HCT116 (cell line): ENCODE measurements at regions not wholly inside any gene's neighbourhood (a gene's known extent, or its start where the extent isn't known, plus 50 kb on each side); places are given as distances from the start of the nearest gene placed in this dataset.

Experiments
- ATAC-seq: fragments of 200-7000 bp; cut with Tn5 transposase; 2 replicates; pipeline ENCODE4 v1.9.1; 2020; ENCODE audit warnings: mild to moderate bottlenecking, moderate library complexity
- BruUV-seq: library from RNA; stranded (reverse); fragments of 400-500 nt; replicated peaks from 2 replicates; lab custom pipeline; 2021; lab: Mats Ljungman, UMichigan
- CTCF ChIA-PET: fragments of 300-600 bp; sonication (Branson Sonifier 250); formaldehyde crosslinking; loops from one replicate; lab custom pipeline; 2021; ENCODE audit warnings: antibody characterized with exemption; lab: Charles Lee
- POLR2A ChIA-PET: fragments of 300-600, 350-600 bp; sonication (Branson Sonifier 250); formaldehyde crosslinking; loops from one replicate; lab custom pipeline; 2021; ENCODE audit warnings: antibody characterized with exemption; lab: Charles Lee
- RAD21 ChIA-PET, 2 experiments: fragments of 300-600 bp; sonication (Branson Sonifier 250); formaldehyde crosslinking; loops; one replicate each; lab custom pipeline; 2023; ENCODE audit warnings: low total read pairs in 2 of 2; ENCODE audit not compliant: uncharacterized antibody in 2 of 2, unreplicated experiment in 2 of 2, low non-redundant PET in 1 of 2; lab: Charles Lee
- DNase-seq: peaks from one replicate; pipeline ENCODE4 v3.0.0-alpha.2; 2010; ENCODE audit warnings: low read depth, low spot score
- H2AFZ ChIP-seq: fragments of 200-600 bp; shearing (Covaris generic), sonication (generic); 2 replicates; pipeline ENCODE4 v1.6.1; 2017; ENCODE audit warnings: low read depth, mixed run types, mixed read lengths, antibody characterized with exemption, low read length; ENCODE audit not compliant: poor library complexity, severe bottlenecking
- H3K27ac ChIP-seq: 2 replicates; pipeline ENCODE4 v1.5.1; 2012; ENCODE audit warnings: low read depth, low read length
- H3K27me3 ChIP-seq: fragments of 200-600 bp; sonication (generic); 2 replicates; pipeline ENCODE4 v1.6.1; 2016; ENCODE audit warnings: mixed run types, low read length, mixed read lengths; ENCODE audit not compliant: insufficient read depth
- H3K36me3 ChIP-seq, 2 experiments: fragments of 200-500 bp in 1 of 2; fragments of 200-600 bp in 1 of 2; sonication (Bioruptor generic) in 1 of 2; sonication (generic) in 1 of 2; 2 replicates each; pipeline versions ENCODE4 v1.5.1 to v1.6.1; 2014 to 2016; ENCODE audit warnings: low read length in 2 of 2, inconsistent platforms in 1 of 2, mixed read lengths in 1 of 2, mixed run types in 1 of 2; ENCODE audit not compliant: insufficient read depth in 2 of 2, control insufficient read depth in 1 of 2
- H3K4me1 ChIP-seq, 2 experiments: fragments of 200-600 bp in 1 of 2; sonication (generic) in 1 of 2; 2 replicates each; pipeline versions ENCODE4 v1.5.1 to v1.6.1; 2012 to 2017; ENCODE audit warnings: low read length in 2 of 2, inconsistent platforms in 1 of 2, mild to moderate bottlenecking in 1 of 2, mixed read lengths in 1 of 2, mixed run types in 1 of 2, moderate library complexity in 1 of 2; ENCODE audit not compliant: insufficient read depth in 2 of 2, control insufficient read depth in 1 of 2
- H3K4me2 ChIP-seq: fragments of 200-600 bp; sonication (generic); 2 replicates; pipeline ENCODE4 v1.6.1; 2017; ENCODE audit warnings: mixed run types, low read length, mixed read lengths
- H3K4me3 ChIP-seq, 2 experiments: fragments of 200-600 bp in 1 of 2; sonication (generic) in 1 of 2; replicated peaks in 1 of 2; 2 replicates each; pipeline ENCODE4 v1.5.1; 2011 to 2016; ENCODE audit warnings: low read length in 2 of 2, control low read depth in 1 of 2, low read depth in 1 of 2, mild to moderate bottlenecking in 1 of 2, mixed read lengths in 1 of 2, mixed run types in 1 of 2
- H3K79me2 ChIP-seq: fragments of 200-600 bp; sonication (generic); 2 replicates; pipeline ENCODE4 v1.6.1; 2017; ENCODE audit warnings: mild to moderate bottlenecking, mixed run types, low read length, moderate library complexity, mixed read lengths; ENCODE audit not compliant: insufficient read depth
- H3K9ac ChIP-seq: fragments of 200-600 bp; sonication (generic); 2 replicates; pipeline ENCODE4 v1.6.1; 2016; ENCODE audit warnings: low read length, mixed read lengths
- H3K9me2 ChIP-seq: fragments of 200-600 bp; sonication (generic), shearing (Covaris generic); 2 replicates; pipeline ENCODE4 v1.6.1; 2017; ENCODE audit warnings: mixed run types, mild to moderate bottlenecking, moderate library complexity; ENCODE audit not compliant: insufficient read depth
- H3K9me3 ChIP-seq, 2 experiments: fragments of 200-500 bp in 1 of 2; fragments of 200-600 bp in 1 of 2; sonication (Bioruptor generic) in 1 of 2; sonication (generic) in 1 of 2; 2 replicates each; pipeline ENCODE4 v1.6.1; 2014 to 2017; ENCODE audit warnings: low read length in 2 of 2, mixed read lengths in 2 of 2, inconsistent platforms in 1 of 2, low read depth in 1 of 2, mild to moderate bottlenecking in 1 of 2, mixed run types in 1 of 2, moderate library complexity in 1 of 2; ENCODE audit not compliant: control insufficient read depth in 1 of 2, insufficient read depth in 1 of 2
- H4K20me1 ChIP-seq: fragments of 200-600 bp; sonication (generic), shearing (Covaris generic); 2 replicates; pipeline ENCODE4 v1.6.1; 2017; ENCODE audit warnings: mixed run types, mild to moderate bottlenecking, moderate library complexity; ENCODE audit not compliant: insufficient read depth
- ATF3 ChIP-seq: IDR thresholded peaks from 2 replicates; pipeline ENCODE4 v1.6.1; 2012
- EGR1 ChIP-seq: IDR thresholded peaks from 2 replicates; pipeline ENCODE4 v1.6.1; 2012; ENCODE audit warnings: low read depth
- EZH2 ChIP-seq: fragments of 200-600 bp; sonication (generic); IDR thresholded peaks from 2 replicates; pipeline ENCODE4 v1.6.1; 2017; ENCODE audit warnings: antibody characterized with exemption, mixed run types
- FOSL1 ChIP-seq: IDR thresholded peaks from 2 replicates; pipeline ENCODE4 v1.6.1; 2012; ENCODE audit warnings: low read depth
- MAX ChIP-seq: IDR thresholded peaks from 2 replicates; pipeline ENCODE4 v1.6.1; 2012
- POLR2A ChIP-seq: IDR thresholded peaks from 2 replicates; pipeline ENCODE4 v1.7.0; 2011; ENCODE audit warnings: borderline replicate concordance; ENCODE audit not compliant: insufficient read depth, insufficient read length; ENCODE audit errors: extremely low read depth
- RAD21 ChIP-seq: IDR thresholded peaks from 2 replicates; pipeline ENCODE4 v1.6.1; 2012; ENCODE audit warnings: low read depth, mild to moderate bottlenecking
- SIN3A ChIP-seq: IDR thresholded peaks from 2 replicates; pipeline ENCODE4 v1.6.1; 2012; ENCODE audit warnings: low read depth
- SP1 ChIP-seq: IDR thresholded peaks from 2 replicates; pipeline ENCODE4 v1.6.1; 2012; ENCODE audit warnings: low read depth
- TCF7L2 ChIP-seq: IDR thresholded peaks from 2 replicates; pipeline ENCODE4 v1.7.0; 2011; ENCODE audit warnings: borderline replicate concordance, inconsistent platforms; ENCODE audit not compliant: insufficient read depth, insufficient read length; ENCODE audit errors: extremely low read depth
- ZFX ChIP-seq: fragments of 450-650 bp; IDR thresholded peaks from 2 replicates; pipeline ENCODE4 v1.6.1; 2017
- ZNF274 ChIP-seq: fragments of 200-500 bp; sonication (Bioruptor generic); IDR thresholded peaks from 2 replicates; pipeline ENCODE4 v1.6.1; 2014; ENCODE audit warnings: mild to moderate bottlenecking, low read depth, low read length, inconsistent platforms
- intact Hi-C: fragments of 100-400 bp; cut with micrococcal nuclease; formaldehyde crosslinking; loops from 2 replicates; pipeline ENCODE4 v1.10.0; 2022
- TF ChIP-seq, protein P1 (sequence below): IDR thresholded peaks from 2 replicates; pipeline ENCODE4 v1.6.1; 2012; ENCODE audit warnings: low read depth
- TF ChIP-seq, protein P2 (sequence below), 3 experiments: fragments of 200-600 bp in 1 of 3; sonication (generic) in 1 of 3; IDR thresholded peaks in 2 of 3; conservative IDR thresholded peaks in 1 of 3; 2 replicates each; pipeline ENCODE4 v1.5.1; 2012 to 2017; ENCODE audit warnings: low read depth in 2 of 3, low read length in 2 of 3, antibody characterized with exemption in 1 of 3, borderline replicate concordance in 1 of 3, control low read depth in 1 of 3, mild to moderate bottlenecking in 1 of 3, mixed read lengths in 1 of 3, mixed run types in 1 of 3, moderate library complexity in 1 of 3; ENCODE audit not compliant: insufficient read depth in 1 of 3

DNA sequence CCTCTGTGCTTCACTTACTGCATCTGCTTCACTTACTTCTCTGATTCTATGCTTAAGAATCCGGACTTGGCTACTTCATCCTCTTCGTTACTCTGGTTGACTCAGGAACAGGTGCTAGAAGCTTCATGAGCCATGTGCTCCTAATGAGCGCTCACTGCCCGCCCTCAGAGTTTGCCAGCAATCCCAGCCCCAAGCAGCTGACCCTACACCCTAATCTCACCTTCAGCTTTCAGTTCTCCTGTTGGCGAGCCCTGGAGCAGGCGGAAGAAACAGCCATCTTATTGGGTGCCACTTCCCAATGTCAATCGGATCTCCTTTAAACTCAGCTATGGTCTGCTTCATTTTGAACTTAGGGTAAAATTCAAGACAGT lies 61.3 kb downstream of the FOXA2 start:
- ChIA-PET CTCF (no interaction called here), POLR2A (no interaction called here), RAD21 (no interaction called here)
- Histone ChIP-seq H2AFZ (no peak overlapping the region), H3K4me2 (no peak overlapping the region), H3K9me3 (no peaks in the 10 kb centered on the region), H3K9ac (no peak overlapping the region), H3K9me2 (no peaks in the 10 kb centered on the region), H3K36me3 (no peaks in the 10 kb centered on the region), H3K79me2 (no peaks in the 10 kb centered on the region), H3K27ac (no peak overlapping the region), H3K4me1 (no peaks in the 10 kb centered on the region), H3K4me3 (no peak overlapping the region), H4K20me1 (no peaks in the 10 kb centered on the region), H3K27me3 (peaks cover 13% of the 10 kb centered on the region; the same call in 1 of the 2 replicates)
- BruUV-seq: no TSS peak
- DNase-seq: no peak
- intact Hi-C loops: no loop called here
- no peak for ATAC-seq
- TF ChIP-seq ATF3 (no peak), MAX (no peak), SP1 (no peak), TCF7L2 (no peak)

- Histone ChIP-seq H3K36me3 (no peaks in the 10 kb centered on the region), H3K4me1 (no peaks in the 10 kb centered on the region), H3K9me3 (no peaks in the 10 kb centered on the region), H3K79me2 (no peaks in the 10 kb centered on the region), H3K9me2 (no peaks in the 10 kb centered on the region), H3K27me3 (peaks cover 13% of the 10 kb centered on the region; the same call in 1 of the 2 replicates), H4K20me1 (no peaks in the 10 kb centered on the region), H3K9ac (no peak overlapping the region), H2AFZ (no peak overlapping the region), H3K4me2 (no peak overlapping the region), H3K4me3 (no peak overlapping the region), H3K27ac (no peak overlapping the region)
- ChIA-PET POLR2A (no interaction called here), RAD21 (no interaction called here), CTCF (no interaction called here)
- BruUV-seq: no TSS peak
- no peak for ATAC-seq
- no peak for DNase-seq
- intact Hi-C loops: no loop called here
- no peak for TF ChIP-seq FOSL1
- TF ChIP-seq, protein P1, sequence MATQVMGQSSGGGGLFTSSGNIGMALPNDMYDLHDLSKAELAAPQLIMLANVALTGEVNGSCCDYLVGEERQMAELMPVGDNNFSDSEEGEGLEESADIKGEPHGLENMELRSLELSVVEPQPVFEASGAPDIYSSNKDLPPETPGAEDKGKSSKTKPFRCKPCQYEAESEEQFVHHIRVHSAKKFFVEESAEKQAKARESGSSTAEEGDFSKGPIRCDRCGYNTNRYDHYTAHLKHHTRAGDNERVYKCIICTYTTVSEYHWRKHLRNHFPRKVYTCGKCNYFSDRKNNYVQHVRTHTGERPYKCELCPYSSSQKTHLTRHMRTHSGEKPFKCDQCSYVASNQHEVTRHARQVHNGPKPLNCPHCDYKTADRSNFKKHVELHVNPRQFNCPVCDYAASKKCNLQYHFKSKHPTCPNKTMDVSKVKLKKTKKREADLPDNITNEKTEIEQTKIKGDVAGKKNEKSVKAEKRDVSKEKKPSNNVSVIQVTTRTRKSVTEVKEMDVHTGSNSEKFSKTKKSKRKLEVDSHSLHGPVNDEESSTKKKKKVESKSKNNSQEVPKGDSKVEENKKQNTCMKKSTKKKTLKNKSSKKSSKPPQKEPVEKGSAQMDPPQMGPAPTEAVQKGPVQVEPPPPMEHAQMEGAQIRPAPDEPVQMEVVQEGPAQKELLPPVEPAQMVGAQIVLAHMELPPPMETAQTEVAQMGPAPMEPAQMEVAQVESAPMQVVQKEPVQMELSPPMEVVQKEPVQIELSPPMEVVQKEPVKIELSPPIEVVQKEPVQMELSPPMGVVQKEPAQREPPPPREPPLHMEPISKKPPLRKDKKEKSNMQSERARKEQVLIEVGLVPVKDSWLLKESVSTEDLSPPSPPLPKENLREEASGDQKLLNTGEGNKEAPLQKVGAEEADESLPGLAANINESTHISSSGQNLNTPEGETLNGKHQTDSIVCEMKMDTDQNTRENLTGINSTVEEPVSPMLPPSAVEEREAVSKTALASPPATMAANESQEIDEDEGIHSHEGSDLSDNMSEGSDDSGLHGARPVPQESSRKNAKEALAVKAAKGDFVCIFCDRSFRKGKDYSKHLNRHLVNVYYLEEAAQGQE: no peak
- no peak for TF ChIP-seq ZFX
- TF ChIP-seq MAX: no peak
- no peak for TF ChIP-seq EGR1
- TF ChIP-seq ATF3: no peak
- TF ChIP-seq SIN3A: no peak
- TF ChIP-seq POLR2A: no peak
- TF ChIP-seq RAD21: no peak
- TF ChIP-seq, protein P2, sequence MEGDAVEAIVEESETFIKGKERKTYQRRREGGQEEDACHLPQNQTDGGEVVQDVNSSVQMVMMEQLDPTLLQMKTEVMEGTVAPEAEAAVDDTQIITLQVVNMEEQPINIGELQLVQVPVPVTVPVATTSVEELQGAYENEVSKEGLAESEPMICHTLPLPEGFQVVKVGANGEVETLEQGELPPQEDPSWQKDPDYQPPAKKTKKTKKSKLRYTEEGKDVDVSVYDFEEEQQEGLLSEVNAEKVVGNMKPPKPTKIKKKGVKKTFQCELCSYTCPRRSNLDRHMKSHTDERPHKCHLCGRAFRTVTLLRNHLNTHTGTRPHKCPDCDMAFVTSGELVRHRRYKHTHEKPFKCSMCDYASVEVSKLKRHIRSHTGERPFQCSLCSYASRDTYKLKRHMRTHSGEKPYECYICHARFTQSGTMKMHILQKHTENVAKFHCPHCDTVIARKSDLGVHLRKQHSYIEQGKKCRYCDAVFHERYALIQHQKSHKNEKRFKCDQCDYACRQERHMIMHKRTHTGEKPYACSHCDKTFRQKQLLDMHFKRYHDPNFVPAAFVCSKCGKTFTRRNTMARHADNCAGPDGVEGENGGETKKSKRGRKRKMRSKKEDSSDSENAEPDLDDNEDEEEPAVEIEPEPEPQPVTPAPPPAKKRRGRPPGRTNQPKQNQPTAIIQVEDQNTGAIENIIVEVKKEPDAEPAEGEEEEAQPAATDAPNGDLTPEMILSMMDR (IDR thresholded peaks at IDR 0.05 in 2 of 3, conservative IDR thresholded peaks at IDR 0.05 in 1 of 3; ENCODE audit: borderline replicate concordance in 1 of 3, insufficient read depth in 1 of 3, low read depth in 2 of 3, low read length in 2 of 3): no peak
- TF ChIP-seq ZNF274: no peak
- no peak for TF ChIP-seq EZH2
These were observed 61.7 kb downstream of the FOXA2 start for GRCh38 chr20:22522701-22523100.
